ENCODE measurements at regions not wholly inside any gene's neighbourhood (a gene's known extent, or its start where the extent isn't known, plus 50 kb on each side); places are given as distances from the start of the nearest gene placed in this dataset.

GRCh38 chr9:11743356-11743755 lies 949.8 kb upstream of the TYRP1 start:
- no peak for DNase-seq (ENCODE audit: low spot score)
- in situ Hi-C loops (cut with HindIII; ENCODE audit: low sequenced_read_pairs), result no loop called here

- no peak for DNase-seq (ENCODE audit: low spot score)
- in situ Hi-C loops (cut with HindIII; ENCODE audit: low sequenced_read_pairs), result no loop called here
Measured at GRCh38 chr9:11749396-11749795, 943.8 kb upstream of the TYRP1 start.

DNA sequence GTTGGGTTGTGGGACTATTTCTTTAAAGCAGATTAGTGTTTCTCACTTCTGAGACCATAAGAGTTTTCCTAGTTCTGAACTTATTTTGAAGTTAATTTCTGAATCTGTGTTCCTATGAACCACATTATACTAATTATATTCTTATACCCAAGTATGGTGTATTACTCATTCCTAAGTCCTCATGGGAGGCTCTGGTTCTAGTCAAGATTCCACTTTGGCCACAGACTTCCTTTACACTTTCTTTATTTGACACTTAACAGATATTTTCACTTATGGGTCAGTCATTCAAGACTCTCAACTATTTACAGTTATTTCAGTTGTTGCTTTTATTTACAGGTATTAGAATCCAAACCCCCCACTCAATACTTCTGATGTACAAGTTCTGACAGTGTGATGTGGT lies 937.2 kb upstream of the TYRP1 start:
- DNase-seq (ENCODE audit: low spot score), result no peak
- in situ Hi-C loops (cut with HindIII; ENCODE audit: low sequenced_read_pairs), result no loop called here

- in situ Hi-C loops (cut with HindIII; ENCODE audit: low sequenced_read_pairs), result no loop called here
- DNase-seq (ENCODE audit: low spot score), result no peak
Measured at GRCh38 chr9:11757408-11757807, 935.8 kb upstream of the TYRP1 start.

DNA sequence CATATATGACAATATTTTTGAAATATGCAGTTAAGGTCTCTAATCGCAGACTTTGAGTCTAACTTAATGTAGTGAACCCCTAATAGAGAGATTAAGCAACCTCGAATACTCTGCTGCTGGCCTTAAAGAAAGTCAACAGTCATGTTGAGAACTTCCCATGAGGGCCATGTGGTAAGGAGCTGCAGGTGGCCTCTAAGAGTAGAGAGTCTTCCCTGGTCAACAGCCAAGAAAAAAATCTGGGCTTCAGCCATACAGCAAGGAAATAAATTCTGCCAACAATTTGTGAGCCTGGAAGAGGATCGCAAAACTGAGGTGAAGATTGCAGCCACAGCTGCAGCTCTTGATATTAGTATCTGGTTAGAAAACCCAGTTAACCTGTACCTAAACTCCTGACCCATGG lies 935.2 kb upstream of the TYRP1 start:
- in situ Hi-C loops (cut with HindIII; ENCODE audit: low sequenced_read_pairs), result no loop called here
- no peak for DNase-seq (ENCODE audit: low spot score)

DNA sequence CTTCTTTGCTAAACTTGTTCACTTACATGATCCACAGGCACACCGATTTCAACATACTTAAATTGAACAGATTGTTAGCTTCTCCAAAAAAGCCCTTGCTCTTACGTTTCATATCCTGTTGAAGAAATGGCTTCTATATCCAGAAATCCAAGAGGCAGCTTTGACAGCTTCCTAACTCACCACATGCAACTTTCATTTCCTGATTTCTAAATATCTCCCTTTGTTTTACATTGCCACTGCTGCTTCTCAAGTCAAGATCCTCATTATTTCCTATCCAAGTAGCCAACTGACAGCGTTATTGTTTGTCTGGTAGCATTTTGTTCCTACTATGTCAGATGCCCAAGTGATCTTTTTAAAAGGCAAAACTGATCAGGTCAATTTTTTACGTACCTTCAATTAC lies 913.2 kb upstream of the TYRP1 start:
- in situ Hi-C loops (cut with HindIII; ENCODE audit: low sequenced_read_pairs), result no loop called here

DNA sequence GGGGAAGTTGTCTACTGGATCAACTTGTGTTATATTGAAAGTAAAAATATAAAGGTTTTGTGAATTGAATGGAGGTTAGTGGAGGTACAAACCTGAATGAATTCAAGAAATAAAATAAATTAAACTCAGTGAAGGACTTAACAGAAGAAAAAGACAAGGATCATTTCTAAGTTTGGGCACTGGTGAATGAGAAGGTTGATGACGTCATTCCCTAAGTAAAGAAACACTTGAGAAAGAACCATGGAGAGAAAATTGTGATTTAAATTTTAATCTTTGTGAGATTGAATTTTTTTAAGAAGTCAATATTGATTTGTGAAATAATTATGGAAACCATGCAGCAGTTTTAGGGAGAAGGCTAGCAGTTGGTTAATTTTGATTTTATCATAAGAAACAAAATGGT lies 900.3 kb upstream of the TYRP1 start:
- DNase-seq (ENCODE audit: low spot score), result no peak
- in situ Hi-C loops (cut with HindIII; ENCODE audit: low sequenced_read_pairs), result no loop called here

More for the DNA sequence above, 913.2 kb upstream of the TYRP1 start:
- no peak for DNase-seq (ENCODE audit: low spot score)

DNA sequence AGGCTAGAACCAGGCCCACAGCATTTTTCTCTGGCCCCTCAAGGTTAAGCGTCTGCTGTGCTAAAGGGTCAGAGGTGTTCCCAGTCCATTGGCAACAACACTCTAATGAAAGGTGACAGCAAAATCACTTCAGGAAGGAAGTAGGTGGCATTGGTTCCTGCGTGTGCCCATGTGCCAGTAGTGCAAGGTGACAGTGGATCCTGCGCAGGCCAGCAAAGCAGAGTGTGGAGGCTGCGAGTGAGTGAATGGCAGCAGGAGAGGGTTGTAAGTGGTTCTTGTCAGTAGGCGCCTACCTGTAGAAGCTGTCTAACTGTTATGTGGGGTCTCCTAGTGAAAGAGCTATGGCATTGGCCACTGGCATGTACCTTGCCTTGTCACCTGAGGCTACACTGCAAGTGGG lies 898.2 kb upstream of the TYRP1 start:
- no peak for DNase-seq (ENCODE audit: low spot score)
- in situ Hi-C loops (cut with HindIII; ENCODE audit: low sequenced_read_pairs), result no loop called here

DNA sequence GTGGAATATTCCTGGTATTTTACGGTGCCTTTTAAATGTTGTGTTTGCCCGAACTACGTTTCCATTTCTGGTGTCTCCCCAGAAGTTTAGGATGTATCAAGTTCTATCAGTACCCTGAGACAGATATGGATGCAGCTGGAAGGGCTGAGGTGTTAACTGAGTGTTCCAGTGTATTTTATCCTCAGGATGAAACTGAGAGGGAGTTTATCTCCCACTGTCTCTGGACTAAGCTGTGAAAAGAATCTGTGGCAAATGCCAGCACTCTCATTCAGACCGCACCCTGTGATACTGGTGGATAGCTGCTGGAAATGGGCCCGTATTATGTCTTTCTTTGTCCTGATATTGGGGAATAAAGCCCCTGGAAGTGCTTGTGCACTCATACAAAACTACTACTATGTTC lies 887.2 kb upstream of the TYRP1 start:
- no peak for DNase-seq (ENCODE audit: low spot score)
- in situ Hi-C loops (cut with HindIII; ENCODE audit: low sequenced_read_pairs), result no loop called here

GRCh38 chr9:11821306-11821975 lies 871.7 kb upstream of the TYRP1 start:
- in situ Hi-C loops (cut with HindIII; ENCODE audit: low sequenced_read_pairs), result no loop called here
- peak; percentile 1 for DNase-seq (ENCODE audit: low spot score)

GRCh38 chr9:11828201-11828600 lies 865.0 kb upstream of the TYRP1 start:
- DNase-seq (ENCODE audit: low spot score), result no peak
- in situ Hi-C loops (cut with HindIII; ENCODE audit: low sequenced_read_pairs), result no loop called here

GRCh38 chr9:11833056-11833455 lies 860.1 kb upstream of the TYRP1 start:
- no peak for DNase-seq (ENCODE audit: low spot score)
- in situ Hi-C loops (cut with HindIII; ENCODE audit: low sequenced_read_pairs), result no loop called here

DNA sequence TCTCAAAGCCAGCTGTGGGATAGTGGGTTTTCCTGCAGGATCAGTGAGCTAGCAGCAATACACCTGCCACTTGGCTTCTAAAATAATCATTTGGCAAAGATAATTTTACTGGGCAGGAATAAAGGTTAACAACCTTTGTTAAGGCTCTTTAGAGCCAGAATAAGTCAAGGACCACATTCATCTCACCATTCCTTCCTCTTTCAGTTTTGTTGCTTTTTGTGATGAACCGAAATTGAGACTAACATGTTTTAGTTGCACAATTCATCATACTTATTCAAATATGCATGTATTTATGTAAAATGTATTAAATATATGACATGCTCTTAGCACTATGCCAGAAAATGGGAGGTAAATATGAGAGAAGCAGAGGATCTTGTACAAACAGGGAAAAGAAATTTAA lies 824.4 kb upstream of the TYRP1 start:
- DNase-seq (ENCODE audit: low spot score), result no peak
- in situ Hi-C loops (cut with HindIII; ENCODE audit: low sequenced_read_pairs), result no loop called here

- in situ Hi-C loops (cut with HindIII; ENCODE audit: low sequenced_read_pairs), result no loop called here
- no peak for DNase-seq (ENCODE audit: low spot score)
Measured at GRCh38 chr9:11871852-11872251, 821.3 kb upstream of the TYRP1 start.

DNA sequence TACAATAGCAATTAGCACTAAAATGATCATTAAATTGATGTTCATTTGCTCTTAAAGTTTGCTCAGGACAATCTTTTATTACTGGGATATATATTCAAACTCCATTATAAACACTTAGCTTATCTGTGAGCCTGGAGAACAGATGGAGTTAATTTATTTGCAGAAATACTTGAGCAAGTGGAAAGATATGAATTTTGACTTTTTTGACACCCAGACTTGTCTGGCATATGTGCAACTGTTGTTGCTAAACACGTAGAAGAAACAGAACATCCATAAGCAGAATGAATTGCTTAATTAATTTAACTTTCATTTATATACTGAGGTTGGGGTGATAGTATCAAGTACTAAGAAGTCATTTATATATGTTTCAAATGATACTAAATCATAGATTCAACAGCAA lies 820.7 kb upstream of the TYRP1 start:
- no peak for DNase-seq (ENCODE audit: low spot score)
- in situ Hi-C loops (cut with HindIII; ENCODE audit: low sequenced_read_pairs), result no loop called here

GRCh38 chr9:11874414-11874813 lies 818.8 kb upstream of the TYRP1 start:
- DNase-seq (ENCODE audit: low spot score), result no peak
- in situ Hi-C loops (cut with HindIII; ENCODE audit: low sequenced_read_pairs), result no loop called here

DNA sequence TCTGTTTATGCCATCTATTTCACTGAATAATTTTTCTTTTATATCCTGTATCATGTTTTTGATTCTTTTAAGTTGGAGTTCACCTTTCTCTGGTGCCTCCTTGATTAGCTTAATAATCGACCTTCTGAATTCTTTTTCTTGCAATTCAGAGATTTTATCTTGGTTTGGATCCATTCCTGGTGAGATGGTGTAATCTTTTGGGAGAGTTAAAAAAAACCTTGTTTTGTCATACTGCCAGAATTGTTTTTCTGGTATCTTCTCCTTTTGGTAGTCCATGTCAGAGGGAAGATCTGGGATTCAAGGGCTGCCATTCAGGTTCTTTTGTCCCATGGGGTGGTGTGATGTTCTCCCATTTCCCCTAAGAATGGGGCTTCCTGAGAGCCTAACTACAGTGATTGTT lies 800.8 kb upstream of the TYRP1 start:
- no peak for DNase-seq (ENCODE audit: low spot score)
- in situ Hi-C loops (cut with HindIII; ENCODE audit: low sequenced_read_pairs), result no loop called here

DNA sequence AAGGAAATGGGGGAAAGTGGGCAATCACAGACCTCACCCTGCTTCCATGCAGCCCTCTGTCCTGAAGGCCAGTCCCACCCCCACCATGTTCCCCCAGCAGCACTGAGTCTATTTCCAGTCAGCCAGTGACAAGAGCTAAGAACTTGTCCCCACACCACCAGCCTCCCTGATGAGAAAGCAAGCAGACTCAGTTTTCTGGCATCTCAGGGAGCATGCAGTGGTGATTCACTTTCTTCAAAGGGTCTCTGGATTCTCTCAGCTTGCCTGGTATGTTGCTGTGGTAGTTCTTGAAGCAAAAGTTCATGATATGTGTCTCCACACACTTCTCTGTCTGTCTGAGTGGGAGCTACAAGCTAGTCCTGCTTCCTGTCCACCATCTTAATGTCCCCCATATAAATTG lies 799.9 kb upstream of the TYRP1 start:
- in situ Hi-C loops (cut with HindIII; ENCODE audit: low sequenced_read_pairs), result no loop called here
- no peak for DNase-seq (ENCODE audit: low spot score)

DNA sequence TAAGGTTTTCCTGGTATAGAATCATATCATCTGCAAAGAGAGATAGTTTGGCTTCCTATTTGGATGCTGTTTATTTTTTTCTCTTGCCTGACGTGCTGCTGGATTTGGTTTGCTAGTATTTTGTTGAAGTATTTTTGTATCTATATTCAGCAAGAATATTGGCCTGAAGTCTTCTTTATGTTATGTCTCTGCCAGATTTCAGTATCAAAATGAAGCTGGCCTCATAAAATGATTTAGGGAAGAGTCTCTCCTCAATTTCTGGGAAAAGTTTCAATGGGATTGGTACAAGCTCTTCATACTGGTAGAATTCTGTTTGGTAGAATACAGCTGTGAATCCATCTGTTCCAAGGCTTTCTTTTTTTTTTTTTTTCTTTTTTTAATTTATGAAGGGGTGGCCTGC lies 799.0 kb upstream of the TYRP1 start:
- no peak for DNase-seq (ENCODE audit: low spot score)

DNA sequence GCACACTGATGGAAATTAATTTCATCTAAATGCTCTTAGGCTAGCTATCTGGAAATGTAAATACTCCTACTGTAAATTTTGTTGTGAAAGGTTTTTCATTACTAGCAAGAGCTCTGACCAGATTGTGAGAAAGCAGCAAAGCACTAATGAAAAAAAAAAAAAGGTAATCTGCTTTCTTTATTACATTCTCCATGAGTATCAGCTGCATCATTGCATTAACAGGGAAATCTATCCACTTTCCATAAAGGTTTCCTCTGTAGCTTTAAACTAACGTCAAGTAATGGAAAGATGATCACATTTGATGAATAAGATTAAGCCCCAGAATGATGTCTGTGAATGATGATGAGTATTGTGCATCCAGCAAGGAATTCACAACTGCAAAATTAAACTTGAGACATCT lies 790.6 kb upstream of the TYRP1 start:
- no peak for DNase-seq (ENCODE audit: low spot score)
- in situ Hi-C loops (cut with HindIII; ENCODE audit: low sequenced_read_pairs), result no loop called here

More for the DNA sequence above, 799.0 kb upstream of the TYRP1 start:
- in situ Hi-C loops (cut with HindIII; ENCODE audit: low sequenced_read_pairs), result no loop called here

DNA sequence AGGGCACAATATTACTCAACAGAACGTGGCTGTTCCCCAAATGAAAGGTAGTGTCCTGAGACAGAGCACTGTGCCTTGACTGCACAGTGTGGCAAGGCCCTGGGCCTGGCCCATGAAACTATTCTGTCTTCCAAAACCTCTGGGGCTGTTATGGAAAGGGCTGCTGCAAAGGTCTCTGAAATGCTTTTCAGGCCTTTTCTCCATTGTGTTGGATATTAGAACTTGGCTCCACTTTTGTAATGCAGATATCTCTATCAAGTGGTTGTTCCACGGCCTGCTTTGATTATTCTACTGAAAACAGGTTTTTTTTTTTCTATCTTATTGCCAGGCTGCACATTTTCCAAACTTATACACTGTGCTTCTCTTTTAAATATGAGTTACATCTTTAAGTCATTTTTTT lies 777.5 kb upstream of the TYRP1 start:
- no peak for DNase-seq (ENCODE audit: low spot score)
- in situ Hi-C loops (cut with HindIII; ENCODE audit: low sequenced_read_pairs), result no loop called here

GRCh38 chr9:11928871-11929321 lies 764.3 kb upstream of the TYRP1 start:
- in situ Hi-C loops (cut with HindIII; ENCODE audit: low sequenced_read_pairs), result no loop called here

More at GRCh38 chr9:11928871-11929321, 764.3 kb upstream of the TYRP1 start:
- no peak for DNase-seq (ENCODE audit: low spot score)
